HEK293 (cell line): ENCODE measurements at regions not wholly inside any gene's neighbourhood (a gene's known extent, or its start where the extent isn't known, plus 50 kb on each side); places are given as distances from the start of the nearest gene placed in this dataset.
"Not testable (repeated sequence)": the region's sequence is repeated elsewhere in the genome, so short reads cannot be mapped to it uniquely, and the experiment has no call there.

Experiments
- CTCF ChIA-PET: fragments of 350-600 bp; formaldehyde crosslinking; extraction: SDS; loops from one replicate; lab custom pipeline; 2021; ENCODE audit warnings: antibody characterized with exemption; lab: Yijun Ruan, JAX
- POLR2A ChIA-PET: fragments of 300-600 bp; formaldehyde crosslinking; extraction: SDS; loops from one replicate; lab custom pipeline; 2020; ENCODE audit warnings: antibody characterized with exemption, inconsistent platforms; lab: Yijun Ruan, JAX
- H3K27ac ChIP-seq: fragments of 200-500 bp; sonication (Bioruptor generic); 2 replicates; pipeline ENCODE4 v1.5.1; 2014; ENCODE audit warnings: low read depth, low read length, control low read depth, inconsistent platforms; ENCODE audit errors: extremely low read depth
- H3K36me3 ChIP-seq, 2 experiments: fragments of 200-500 bp in 1 of 2; sonication (Bioruptor generic) in 1 of 2; 1 replicate in 1 of 2; 2 replicates in 1 of 2; pipeline ENCODE4 v1.5.1; 2014 to 2017; ENCODE audit warnings: inconsistent platforms in 2 of 2, low read length in 2 of 2; ENCODE audit not compliant: control insufficient read depth in 2 of 2, insufficient read depth in 1 of 2
- H3K4me1 ChIP-seq: fragments of 200-500 bp; sonication (Bioruptor generic); 2 replicates; pipeline ENCODE4 v1.5.1; 2014; ENCODE audit warnings: mild to moderate bottlenecking, low read length, inconsistent platforms; ENCODE audit not compliant: control insufficient read depth, insufficient read depth
- H3K4me3 ChIP-seq: 2 replicates; pipeline ENCODE4 v1.5.1; 2011; ENCODE audit warnings: low read depth, mild to moderate bottlenecking, control low read depth, low read length, moderate library complexity
- H3K9me3 ChIP-seq: fragments of 200-500 bp; sonication (Bioruptor generic); 2 replicates; pipeline ENCODE4 v1.5.1; 2014; ENCODE audit warnings: low read depth, low read length, inconsistent platforms; ENCODE audit not compliant: control insufficient read depth, insufficient read depth
- BCL11A ChIP-seq: fragments of 450-650 bp; formaldehyde crosslinking; IDR thresholded peaks from 2 replicates; pipeline ENCODE4 v1.5.1; 2016; ENCODE audit warnings: low read depth, missing biosample characterization, missing genetic modification characterization
- FEZF1 ChIP-seq: fragments of 450-650 bp; formaldehyde crosslinking; IDR thresholded peaks from 2 replicates; pipeline ENCODE4 v1.5.1; 2016; ENCODE audit warnings: missing biosample characterization, missing genetic modification characterization
- GLIS2 ChIP-seq: fragments of 450-650 bp; formaldehyde crosslinking; IDR thresholded peaks from 2 replicates; pipeline ENCODE4 v1.5.1; 2016; ENCODE audit warnings: missing biosample characterization, missing genetic modification characterization
- HOXC10 ChIP-seq: sonication (generic); formaldehyde crosslinking; IDR thresholded peaks from 2 replicates; pipeline ENCODE4 v1.8.1; 2023; ENCODE audit warnings: mild to moderate bottlenecking, missing genetic modification reagents
- ZBTB11 ChIP-seq: fragments of 450-650 bp; formaldehyde crosslinking; conservative IDR thresholded peaks from 2 replicates; pipeline ENCODE4 v1.5.1; 2016; ENCODE audit warnings: low read depth, missing biosample characterization, missing genetic modification characterization
- ZFP37 ChIP-seq: fragments of 450-650 bp; formaldehyde crosslinking; IDR thresholded peaks from 2 replicates; pipeline ENCODE4 v1.5.1; 2016; ENCODE audit warnings: missing biosample characterization, missing genetic modification characterization
- ZNF114 ChIP-seq: fragments of 450-650 bp; formaldehyde crosslinking; IDR thresholded peaks from 2 replicates; pipeline ENCODE4 v1.5.0; 2017; ENCODE audit warnings: missing biosample characterization, missing genetic modification characterization
- ZNF157 ChIP-seq: fragments of 450-650 bp; formaldehyde crosslinking; IDR thresholded peaks from 2 replicates; pipeline ENCODE4 v1.5.1; 2016; ENCODE audit warnings: missing biosample characterization, missing genetic modification characterization
- ZNF169 ChIP-seq: fragments of 450-650 bp; formaldehyde crosslinking; IDR thresholded peaks from 2 replicates; pipeline ENCODE4 v1.5.1; 2016; ENCODE audit warnings: missing biosample characterization, missing genetic modification characterization
- ZNF366 ChIP-seq: fragments of 450-650 bp; formaldehyde crosslinking; conservative IDR thresholded peaks from 2 replicates; pipeline ENCODE4 v1.5.1; 2016; ENCODE audit warnings: missing biosample characterization, missing genetic modification characterization
- ZNF37A ChIP-seq: fragments of 450-650 bp; IDR thresholded peaks from 2 replicates; pipeline ENCODE4 v1.5.1; 2018; ENCODE audit warnings: missing biosample characterization, missing genetic modification characterization
- ZNF426 ChIP-seq: fragments of 450-650 bp; formaldehyde crosslinking; IDR thresholded peaks from 2 replicates; pipeline ENCODE4 v1.5.1; 2017; ENCODE audit warnings: missing biosample characterization, missing genetic modification characterization, mild to moderate bottlenecking, inconsistent platforms, moderate library complexity
- ZNF510 ChIP-seq: fragments of 450-650 bp; formaldehyde crosslinking; IDR thresholded peaks from 2 replicates; pipeline ENCODE4 v1.5.1; 2018; ENCODE audit warnings: mild to moderate bottlenecking, missing genetic modification characterization, missing biosample characterization; ENCODE audit not compliant: insufficient replicate concordance
- ZNF596 ChIP-seq: fragments of 450-650 bp; IDR thresholded peaks from 2 replicates; pipeline ENCODE4 v1.5.0; 2018; ENCODE audit warnings: missing biosample characterization, mild to moderate bottlenecking, missing genetic modification characterization, moderate library complexity
- ZNF639 ChIP-seq: fragments of 450-650 bp; formaldehyde crosslinking; IDR thresholded peaks from 2 replicates; pipeline ENCODE4 v1.5.1; 2016; ENCODE audit warnings: missing biosample characterization, missing genetic modification characterization
- ZNF701 ChIP-seq: fragments of 450-650 bp; formaldehyde crosslinking; IDR thresholded peaks from 2 replicates; pipeline ENCODE4 v1.5.1; 2016; ENCODE audit warnings: missing biosample characterization, missing genetic modification characterization
- ZNF785 ChIP-seq: fragments of 450-650 bp; formaldehyde crosslinking; IDR thresholded peaks from 2 replicates; pipeline ENCODE4 v1.5.1; 2016; ENCODE audit warnings: missing biosample characterization, missing genetic modification characterization
- ZSCAN18 ChIP-seq: fragments of 450-650 bp; formaldehyde crosslinking; IDR thresholded peaks from 2 replicates; pipeline ENCODE4 v1.5.1; 2016; ENCODE audit warnings: missing biosample characterization, missing genetic modification characterization
- ZXDB ChIP-seq: fragments of 450-650 bp; formaldehyde crosslinking; IDR thresholded peaks from 2 replicates; pipeline ENCODE4 v1.5.1; 2016; ENCODE audit warnings: missing biosample characterization, missing genetic modification characterization

GRCh38 chr20:30500829-30501440 lies 756.5 kb upstream of the DEFB115 start:
- Histone ChIP-seq H3K36me3 (no peaks in the 10 kb centered on the region), H3K4me1 (no peaks in the 10 kb centered on the region), H3K9me3 (no peaks in the 10 kb centered on the region), H3K4me3 (no peak overlapping the region), H3K27ac (no peak overlapping the region)
- CTCF ChIA-PET: no interaction called here
- POLR2A ChIA-PET: no interaction called here
- TF ChIP-seq ZNF114 (tag by site-specific recombination) (no peak), ZNF596 (tag by site-specific recombination) (peak; percentile 86)
- TF ChIP-seq, all 188 proteins: peak for 1

GRCh38 chr20:30502670-30503069 lies 754.8 kb upstream of the DEFB115 start:
- Histone ChIP-seq H3K4me1 (no peaks in the 10 kb centered on the region), H3K9me3 (no peaks in the 10 kb centered on the region), H3K4me3 (no peak overlapping the region), H3K36me3 (no peaks in the 10 kb centered on the region), H3K27ac (no peak overlapping the region)
- POLR2A ChIA-PET: no interaction called here
- no peak for TF ChIP-seq ZXDB (tag by site-specific recombination)
- TF ChIP-seq ZNF596 (tag by site-specific recombination): peak; percentile 54
- no peak for TF ChIP-seq ZNF157 (tag by site-specific recombination)
- CTCF ChIA-PET: no interaction called here

GRCh38 chr20:30503204-30503603 lies 754.3 kb upstream of the DEFB115 start:
- not testable (repeated sequence) for H3K4me1 ChIP-seq, H3K27ac ChIP-seq
- TF ChIP-seq ZNF596 (tag by site-specific recombination): peak; percentile 96
- TF ChIP-seq, all 188 proteins: peak for 1; not testable (repeated sequence) for 187
- CTCF ChIA-PET, H3K36me3 ChIP-seq, POLR2A ChIA-PET, H3K9me3 ChIP-seq, H3K4me3 ChIP-seq: not testable (repeated sequence)

- H3K4me3 ChIP-seq: no peak overlapping the region
- no peaks in the 10 kb centered on the region for H3K9me3 ChIP-seq
- ChIA-PET POLR2A (no interaction called here), CTCF (no interaction called here)
- H3K4me1 ChIP-seq: no peaks in the 10 kb centered on the region
- H3K36me3 ChIP-seq: no peaks in the 10 kb centered on the region
- TF ChIP-seq ZNF785 (no peak), ZBTB11 (tag by site-specific recombination) (no peak), ZNF366 (tag by site-specific recombination) (peak; percentile 55; the same call in 1 of the 2 replicates), ZNF596 (tag by site-specific recombination) (peak; percentile 94), BCL11A (no peak)
- H3K27ac ChIP-seq: no peak overlapping the region
Measured at GRCh38 chr20:30503992-30504570, 753.4 kb upstream of the DEFB115 start.

- ChIA-PET POLR2A (no interaction called here), CTCF (no interaction called here)
- Histone ChIP-seq H3K27ac (no peak overlapping the region), H3K4me1 (no peaks in the 10 kb centered on the region), H3K36me3 (no peaks in the 10 kb centered on the region), H3K9me3 (no peaks in the 10 kb centered on the region), H3K4me3 (no peak overlapping the region)
- TF ChIP-seq ZNF701 (tag by site-specific recombination) (no peak), ZNF639 (tag by site-specific recombination) (no peak), ZNF37A (tag by site-specific recombination) (no peak), ZFP37 (tag by site-specific recombination) (no peak), ZNF510 (tag by site-specific recombination) (no peak), ZSCAN18 (tag by site-specific recombination) (no peak), GLIS2 (tag by site-specific recombination) (no peak), ZNF426 (no peak), HOXC10 (CRISPR knock-in tag) (no peak), ZNF169 (tag by site-specific recombination) (no peak), FEZF1 (tag by site-specific recombination) (no peak)
Measured at GRCh38 chr20:30505566-30505965, 751.9 kb upstream of the DEFB115 start.
